ENCODE measurements at regions not wholly inside any gene's neighbourhood (a gene's known extent, or its start where the extent isn't known, plus 50 kb on each side); places are given as distances from the start of the nearest gene placed in this dataset.

DNA sequence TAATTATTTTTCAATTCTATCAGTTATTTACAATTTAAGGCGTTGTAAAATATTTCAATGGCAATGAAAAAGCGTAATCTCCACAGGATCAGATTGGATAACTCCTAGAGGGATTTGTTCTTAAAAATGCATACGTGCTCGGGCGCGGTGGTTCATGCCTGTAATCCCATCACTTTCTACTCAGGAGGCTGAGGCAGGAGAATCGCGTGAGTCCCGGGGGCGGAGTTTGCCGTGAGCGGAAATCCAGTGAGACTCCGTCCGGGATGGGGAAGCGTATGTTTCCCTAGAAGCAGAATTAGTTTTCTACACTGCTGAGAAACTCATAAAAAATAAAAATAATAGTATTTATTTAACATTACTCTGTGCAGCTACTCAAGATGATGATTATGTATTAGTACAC, 917.8 kb upstream of the PCDH20 start:
- Histone ChIP-seq H3K4me1 (no peaks in the 10 kb centered on the region), H3K4me3 (no peak overlapping the region), H3K27me3 (no peaks in the 10 kb centered on the region), H3K9me3 (peaks cover 0 to 3% (median 0%) of the 10 kb centered on the region in 3 donors), H3K36me3 (no peaks in the 10 kb centered on the region), H3K27ac (no peak overlapping the region)
- no peak for DNase-seq
- 93% methylated on average over 15 of the region's 15 CpGs for WGBS, 2 donors
- TF ChIP-seq, protein P1, sequence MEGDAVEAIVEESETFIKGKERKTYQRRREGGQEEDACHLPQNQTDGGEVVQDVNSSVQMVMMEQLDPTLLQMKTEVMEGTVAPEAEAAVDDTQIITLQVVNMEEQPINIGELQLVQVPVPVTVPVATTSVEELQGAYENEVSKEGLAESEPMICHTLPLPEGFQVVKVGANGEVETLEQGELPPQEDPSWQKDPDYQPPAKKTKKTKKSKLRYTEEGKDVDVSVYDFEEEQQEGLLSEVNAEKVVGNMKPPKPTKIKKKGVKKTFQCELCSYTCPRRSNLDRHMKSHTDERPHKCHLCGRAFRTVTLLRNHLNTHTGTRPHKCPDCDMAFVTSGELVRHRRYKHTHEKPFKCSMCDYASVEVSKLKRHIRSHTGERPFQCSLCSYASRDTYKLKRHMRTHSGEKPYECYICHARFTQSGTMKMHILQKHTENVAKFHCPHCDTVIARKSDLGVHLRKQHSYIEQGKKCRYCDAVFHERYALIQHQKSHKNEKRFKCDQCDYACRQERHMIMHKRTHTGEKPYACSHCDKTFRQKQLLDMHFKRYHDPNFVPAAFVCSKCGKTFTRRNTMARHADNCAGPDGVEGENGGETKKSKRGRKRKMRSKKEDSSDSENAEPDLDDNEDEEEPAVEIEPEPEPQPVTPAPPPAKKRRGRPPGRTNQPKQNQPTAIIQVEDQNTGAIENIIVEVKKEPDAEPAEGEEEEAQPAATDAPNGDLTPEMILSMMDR (IDR thresholded peaks at IDR 0.05): no peak
- no peak for TF ChIP-seq POLR2A (IDR thresholded peaks at IDR 0.05)
- intact Hi-C loops (cut with DNase I): no loop called here

DNA sequence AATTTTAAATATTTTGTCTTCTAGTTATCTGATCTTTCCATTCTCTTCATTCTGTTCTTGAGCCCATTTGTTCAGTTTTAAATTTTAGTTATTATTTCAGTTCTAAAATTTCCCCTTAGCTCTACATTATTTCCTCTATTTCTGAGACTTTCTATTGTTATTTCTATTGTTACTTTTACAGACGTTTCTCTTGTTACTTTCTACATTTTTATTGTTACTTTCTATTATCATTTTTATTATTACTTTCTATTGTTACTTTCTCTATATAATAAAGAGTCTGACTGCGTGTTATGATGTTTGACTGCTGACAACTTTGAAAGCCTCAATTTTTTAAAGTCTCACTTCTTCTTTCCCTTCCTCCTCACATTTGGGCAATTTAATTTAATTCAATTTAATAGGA, 915.7 kb upstream of the PCDH20 start:
- 66 to 68% methylated on average over 2 of the region's 2 CpGs for WGBS, 2 donors
- intact Hi-C loops (cut with DNase I): no loop called here

DNA sequence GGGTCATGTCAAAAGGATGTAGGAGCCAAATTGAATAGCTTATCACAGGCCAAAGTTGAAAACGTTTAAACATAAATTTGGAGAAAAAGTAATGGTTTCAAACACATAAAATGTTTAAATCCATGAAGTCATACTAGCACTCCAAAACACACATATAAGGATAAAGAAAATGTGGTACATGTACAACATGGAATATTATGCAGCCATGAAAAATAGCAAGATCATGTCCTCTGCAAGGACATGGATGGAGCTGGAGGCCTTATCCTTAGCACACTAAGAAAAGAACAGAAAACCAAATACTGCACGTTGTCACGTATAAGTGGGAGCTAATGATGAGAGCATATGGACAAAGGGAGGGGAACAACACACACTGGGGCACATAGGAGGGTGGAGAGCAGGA, 911.7 kb upstream of the PCDH20 start:
- Histone ChIP-seq H3K27ac (no peak overlapping the region), H3K4me3 (no peak overlapping the region), H3K36me3 (no peaks in the 10 kb centered on the region), H3K27me3 (no peaks in the 10 kb centered on the region), H3K9me3 (peaks cover 0 to 7% (median 3%) of the 10 kb centered on the region in 3 donors), H3K4me1 (no peaks in the 10 kb centered on the region)
- WGBS, 2 donors: 74 to 81% methylated on average over 3 of the region's 3 CpGs
- DNase-seq: no peak
- no peak for TF ChIP-seq POLR2A (IDR thresholded peaks at IDR 0.05)
- TF ChIP-seq, protein P1 (IDR thresholded peaks at IDR 0.05): no peak
- intact Hi-C loops (cut with DNase I): no loop called here

More for the DNA sequence above, 915.7 kb upstream of the PCDH20 start:
- Histone ChIP-seq H3K9me3 (peaks cover 0 to 7% (median 3%) of the 10 kb centered on the region in 3 donors), H3K27me3 (no peaks in the 10 kb centered on the region), H3K36me3 (no peaks in the 10 kb centered on the region), H3K27ac (no peak overlapping the region), H3K4me1 (no peaks in the 10 kb centered on the region), H3K4me3 (no peak overlapping the region)
- no peak for DNase-seq
- no peak for TF ChIP-seq POLR2A (IDR thresholded peaks at IDR 0.05)
- TF ChIP-seq, protein P1 (IDR thresholded peaks at IDR 0.05): no peak

DNA sequence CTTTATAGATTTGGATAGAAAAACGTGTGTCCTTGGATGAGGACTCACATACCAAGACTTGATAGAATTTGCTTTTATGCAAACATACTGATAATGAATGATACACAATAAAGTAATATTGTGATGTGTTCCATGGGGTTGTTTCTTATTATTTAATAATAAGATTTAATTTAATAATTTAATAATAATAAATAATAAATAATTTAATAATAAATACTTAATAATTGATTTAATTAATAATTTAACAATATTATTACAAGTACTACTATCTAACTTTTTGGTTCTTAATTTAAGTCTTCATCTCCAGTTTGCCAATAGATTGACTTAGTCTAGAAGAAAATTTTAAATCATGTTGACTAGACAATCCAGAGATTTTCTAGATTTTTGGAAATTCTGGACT, 909.2 kb upstream of the PCDH20 start:
- Histone ChIP-seq H3K27ac (no peak overlapping the region), H3K9me3 (peaks cover 0 to 7% (median 0%) of the 10 kb centered on the region in 3 donors), H3K4me1 (no peaks in the 10 kb centered on the region), H3K4me3 (no peak overlapping the region), H3K27me3 (no peaks in the 10 kb centered on the region), H3K36me3 (no peaks in the 10 kb centered on the region)
- 9 to 31% methylated on average over 1 of the region's 1 CpG for WGBS, 2 donors
- intact Hi-C loops (cut with DNase I): no loop called here
- no peak for DNase-seq
- TF ChIP-seq POLR2A (IDR thresholded peaks at IDR 0.05): no peak
- TF ChIP-seq, protein P1 (IDR thresholded peaks at IDR 0.05): no peak

DNA sequence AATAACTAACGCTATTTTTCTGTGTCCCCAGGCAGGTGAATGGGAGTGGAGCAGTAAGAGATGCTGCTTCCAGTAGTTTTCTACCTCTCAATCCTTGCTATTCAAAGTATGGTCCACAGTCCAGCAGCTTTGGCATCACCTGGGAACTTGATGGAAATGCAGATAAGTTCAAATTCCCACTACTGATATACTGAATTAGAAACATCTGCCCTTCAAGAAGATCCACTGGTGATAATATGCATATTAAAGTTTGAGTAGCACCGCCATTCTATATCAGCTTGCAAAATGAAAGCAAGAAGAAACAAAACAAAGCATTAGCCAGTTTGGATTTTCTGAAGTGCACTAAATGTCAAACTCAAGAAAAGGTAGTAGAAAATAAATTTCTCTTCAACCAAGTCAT, 906.2 kb upstream of the PCDH20 start:
- WGBS, 2 donors: 65 to 68% methylated on average over 2 of the region's 2 CpGs
- no peak overlapping the region for H3K4me3 ChIP-seq
- intact Hi-C loops (cut with DNase I): no loop called here

More for the DNA sequence above, 906.2 kb upstream of the PCDH20 start:
- Histone ChIP-seq H3K27ac (no peak overlapping the region), H3K36me3 (no peaks in the 10 kb centered on the region), H3K27me3 (no peaks in the 10 kb centered on the region), H3K4me1 (no peaks in the 10 kb centered on the region), H3K9me3 (no peaks in the 10 kb centered on the region)
- no peak for DNase-seq
- TF ChIP-seq, protein P1 (IDR thresholded peaks at IDR 0.05): no peak
- no peak for TF ChIP-seq POLR2A (IDR thresholded peaks at IDR 0.05)
